ENCODE measurements at regions not wholly inside any gene's neighbourhood (a gene's known extent, or its start where the extent isn't known, plus 50 kb on each side); places are given as distances from the start of the nearest gene placed in this dataset.

GRCh38 chr2:109700680-109701274 lies 86.6 kb downstream of the SOWAHC start:
- no peak for TF ChIP-seq CTCF (conservative IDR thresholded peaks at IDR 0.05; ENCODE audit: low read length)
- no peak for TF ChIP-seq EZH2phosphoT487 (IDR thresholded peaks at IDR 0.05; ENCODE audit: borderline replicate concordance, low read depth, low read length)
- intact Hi-C loops (cut with micrococcal nuclease; ENCODE audit: unreplicated experiment): no loop called here
- no peaks in the 10 kb centered on the region for H3K4me1 ChIP-seq (ENCODE audit: insufficient read depth, low read length, poor library complexity, severe bottlenecking)
- H3K9me2 ChIP-seq (ENCODE audit: insufficient read depth, low read length): no peaks in the 10 kb centered on the region
- DNase-seq (ENCODE audit: low spot score): no peak
- ChIA-PET CTCF (ENCODE audit: unreplicated experiment) (no interaction called here), POLR2A (no interaction called here)
- H3K9me3 ChIP-seq (ENCODE audit: low read length): no peaks in the 10 kb centered on the region
- H3K4me3 ChIP-seq (ENCODE audit: low read depth, low read length, poor library complexity, severe bottlenecking): no peak overlapping the region
- no TSS peak for BruUV-seq (replicated peaks)
- H4K20me1 ChIP-seq (ENCODE audit: insufficient read depth, low read length): no peaks in the 10 kb centered on the region
- H2AFZ ChIP-seq (ENCODE audit: low read length): no peak overlapping the region
- H3K27ac ChIP-seq (ENCODE audit: low read depth, low read length, poor library complexity, severe bottlenecking): no peak overlapping the region
- H3K4me2 ChIP-seq (ENCODE audit: low read length): no peak overlapping the region
- no peaks in the 10 kb centered on the region for H3K36me3 ChIP-seq (ENCODE audit: insufficient read depth, low read length)
- H3K79me2 ChIP-seq (ENCODE audit: insufficient read depth, low read depth, low read length): no peaks in the 10 kb centered on the region

GRCh38 chr2:109701362-109701761 lies 87.2 kb downstream of the SOWAHC start:
- H3K4me3 ChIP-seq (ENCODE audit: low read depth, low read length, poor library complexity, severe bottlenecking): no peak overlapping the region
- BruUV-seq (replicated peaks): no TSS peak
- CTCF ChIA-PET (ENCODE audit: unreplicated experiment): no interaction called here
- no peaks in the 10 kb centered on the region for H3K9me3 ChIP-seq (ENCODE audit: low read length)
- no peak overlapping the region for H3K27ac ChIP-seq (ENCODE audit: low read depth, low read length, poor library complexity, severe bottlenecking)
- TF ChIP-seq CTCF (conservative IDR thresholded peaks at IDR 0.05; ENCODE audit: low read length) (no peak), EZH2phosphoT487 (IDR thresholded peaks at IDR 0.05; ENCODE audit: borderline replicate concordance, low read depth, low read length) (no peak)
- H3K79me2 ChIP-seq (ENCODE audit: insufficient read depth, low read depth, low read length): no peaks in the 10 kb centered on the region
- no peaks in the 10 kb centered on the region for H3K36me3 ChIP-seq (ENCODE audit: insufficient read depth, low read length)
- no peak overlapping the region for H3K4me2 ChIP-seq (ENCODE audit: low read length)
- intact Hi-C loops (cut with micrococcal nuclease; ENCODE audit: unreplicated experiment): no loop called here
- H3K9me2 ChIP-seq (ENCODE audit: insufficient read depth, low read length): no peaks in the 10 kb centered on the region
- no peaks in the 10 kb centered on the region for H4K20me1 ChIP-seq (ENCODE audit: insufficient read depth, low read length)
- no peaks in the 10 kb centered on the region for H3K4me1 ChIP-seq (ENCODE audit: insufficient read depth, low read length, poor library complexity, severe bottlenecking)
- H2AFZ ChIP-seq (ENCODE audit: low read length): no peak overlapping the region
- DNase-seq (ENCODE audit: low spot score): no peak
- POLR2A ChIA-PET: no interaction called here

GRCh38 chr2:109702250-109702985 lies 88.3 kb downstream of the SOWAHC start:
- Histone ChIP-seq H3K36me3 (ENCODE audit: insufficient read depth, low read length) (no peaks in the 10 kb centered on the region), H3K79me2 (ENCODE audit: insufficient read depth, low read depth, low read length) (no peaks in the 10 kb centered on the region), H3K27ac (ENCODE audit: low read depth, low read length, poor library complexity, severe bottlenecking) (no peak overlapping the region), H2AFZ (ENCODE audit: low read length) (no peak overlapping the region), H4K20me1 (ENCODE audit: insufficient read depth, low read length) (no peaks in the 10 kb centered on the region), H3K9me3 (ENCODE audit: low read length) (no peaks in the 10 kb centered on the region), H3K4me1 (ENCODE audit: insufficient read depth, low read length, poor library complexity, severe bottlenecking) (no peaks in the 10 kb centered on the region), H3K4me2 (ENCODE audit: low read length) (no peak overlapping the region), H3K4me3 (ENCODE audit: low read depth, low read length, poor library complexity, severe bottlenecking) (no peak overlapping the region), H3K9me2 (ENCODE audit: insufficient read depth, low read length) (no peaks in the 10 kb centered on the region)
- no peak for TF ChIP-seq EZH2phosphoT487 (IDR thresholded peaks at IDR 0.05; ENCODE audit: borderline replicate concordance, low read depth, low read length)
- no peak for TF ChIP-seq CTCF (conservative IDR thresholded peaks at IDR 0.05; ENCODE audit: low read length)
- POLR2A ChIA-PET: no interaction called here
- BruUV-seq (replicated peaks): no TSS peak
- DNase-seq (ENCODE audit: low spot score): no peak
- CTCF ChIA-PET (ENCODE audit: unreplicated experiment): no interaction called here
- intact Hi-C loops (cut with micrococcal nuclease; ENCODE audit: unreplicated experiment): no loop called here
